ENCODE measurements at regions not wholly inside any gene's neighbourhood (a gene's known extent, or its start where the extent isn't known, plus 50 kb on each side); places are given as distances from the start of the nearest gene placed in this dataset.

- DNase-seq, result no peak
Observed at GRCh38 chr11:127461241-127462064, 460.9 kb upstream of the KIRREL3 start.

GRCh38 chr11:127458561-127458960 is 458.0 kb upstream of the KIRREL3 start:
- no peak for DNase-seq

- DNase-seq, result no peak
Observed at GRCh38 chr11:127454856-127455255, 454.3 kb upstream of the KIRREL3 start.

GRCh38 chr11:127452533-127452932 is 452.0 kb upstream of the KIRREL3 start:
- DNase-seq, result no peak

GRCh38 chr11:127451861-127452260 is 451.3 kb upstream of the KIRREL3 start:
- DNase-seq, result no peak

- DNase-seq, result no peak
Observed at GRCh38 chr11:127448101-127448500, 447.5 kb upstream of the KIRREL3 start.

GRCh38 chr11:127445476-127445875 is 444.9 kb upstream of the KIRREL3 start:
- DNase-seq, result no peak

- no peak for DNase-seq
Observed at GRCh38 chr11:127443297-127443696, 442.7 kb upstream of the KIRREL3 start.

GRCh38 chr11:127440616-127441015 is 440.0 kb upstream of the KIRREL3 start:
- DNase-seq, result no peak

- no peak for DNase-seq
Observed at GRCh38 chr11:127425281-127425680, 424.7 kb upstream of the KIRREL3 start.

- DNase-seq, result no peak
Observed at GRCh38 chr11:127424661-127425060, 424.1 kb upstream of the KIRREL3 start.

GRCh38 chr11:127420139-127420538 is 419.6 kb upstream of the KIRREL3 start:
- DNase-seq, result no peak

GRCh38 chr11:127412722-127413380 is 412.3 kb upstream of the KIRREL3 start:
- DNase-seq, result no peak

- DNase-seq, result no peak
Observed at GRCh38 chr11:127412234-127412633, 411.7 kb upstream of the KIRREL3 start.

- DNase-seq, result no peak
Observed at GRCh38 chr11:127411283-127411682, 410.7 kb upstream of the KIRREL3 start.

GRCh38 chr11:127395034-127395433 is 394.5 kb upstream of the KIRREL3 start:
- no peak for DNase-seq

- DNase-seq, result no peak
Observed at GRCh38 chr11:127393460-127393997, 393.0 kb upstream of the KIRREL3 start.

- no peak for DNase-seq
Observed at GRCh38 chr11:127392575-127392974, 392.0 kb upstream of the KIRREL3 start.

GRCh38 chr11:127390465-127390864 is 389.9 kb upstream of the KIRREL3 start:
- no peak for DNase-seq

- no peak for DNase-seq
Observed at GRCh38 chr11:127385071-127385470, 384.5 kb upstream of the KIRREL3 start.

GRCh38 chr11:127383026-127383425 is 382.5 kb upstream of the KIRREL3 start:
- no peak for DNase-seq

GRCh38 chr11:127381247-127381646 is 380.7 kb upstream of the KIRREL3 start:
- no peak for DNase-seq

GRCh38 chr11:127379686-127380085 is 379.1 kb upstream of the KIRREL3 start:
- DNase-seq, result no peak

GRCh38 chr11:127376301-127376700 is 375.7 kb upstream of the KIRREL3 start:
- DNase-seq, result no peak

Data from NCI-H226 (cell line).